ENCODE measurements at regions not wholly inside any gene's neighbourhood (a gene's known extent, or its start where the extent isn't known, plus 50 kb on each side); places are given as distances from the start of the nearest gene placed in this dataset.

- TF ChIP-seq CREM (CRISPR knock-in tag; IDR thresholded peaks at IDR 0.05) (no peak), CTCF (IDR thresholded peaks at IDR 0.05) (no peak)
Measured at GRCh38 chr7:34224281-34224680, 318.9 kb downstream of the BMPER start.
